IPS DF 4.7 (cell line): ENCODE measurements at regions not wholly inside any gene's neighbourhood (a gene's known extent, or its start where the extent isn't known, plus 50 kb on each side); places are given as distances from the start of the nearest gene placed in this dataset.
"Not testable (repeated sequence)": the region's sequence is repeated elsewhere in the genome, so short reads cannot be mapped to it uniquely, and the experiment has no call there.

Experiments
- DNase-seq: peaks from one replicate; pipeline ENCODE4 v3.0.0-alpha.2; 2013; ENCODE audit warnings: low spot score; ENCODE audit errors: extremely low read depth

- DNase-seq: not testable (repeated sequence)
These were observed 89.8 kb downstream of the DNAAF6 start for GRCh38 chrX:107296184-107296583.

- DNase-seq: peak; percentile 2
These were observed 91.9 kb downstream of the DNAAF6 start for GRCh38 chrX:107298276-107298675.

- no peak for DNase-seq
These were observed 94.8 kb downstream of the DNAAF6 start for GRCh38 chrX:107301253-107301652.

GRCh38 chrX:107304141-107304540 lies 97.7 kb downstream of the DNAAF6 start:
- DNase-seq: no peak

GRCh38 chrX:107323786-107324492 lies 117.5 kb downstream of the DNAAF6 start:
- DNase-seq: no peak

GRCh38 chrX:107324493-107325310 lies 118.3 kb downstream of the DNAAF6 start:
- DNase-seq: peak; percentile 22

- DNase-seq: no peak
These were observed 119.1 kb downstream of the DNAAF6 start for GRCh38 chrX:107325467-107325866.

- DNase-seq: no peak
These were observed 101.4 kb upstream of the FRMPD3 start for GRCh38 chrX:107348051-107348450.

- DNase-seq: no peak
These were observed 100.5 kb upstream of the FRMPD3 start for GRCh38 chrX:107348990-107349389.

GRCh38 chrX:107355533-107355932 lies 93.9 kb upstream of the FRMPD3 start:
- peak; percentile 7 for DNase-seq

GRCh38 chrX:107360788-107361360 lies 88.6 kb upstream of the FRMPD3 start:
- DNase-seq: no peak

- DNase-seq: not testable (repeated sequence)
These were observed 79.3 kb upstream of the FRMPD3 start for GRCh38 chrX:107370185-107370584.

GRCh38 chrX:107374132-107374531 lies 75.3 kb upstream of the FRMPD3 start:
- peak; percentile 22 for DNase-seq

- no peak for DNase-seq
These were observed 74.6 kb upstream of the FRMPD3 start for GRCh38 chrX:107374831-107375230.

GRCh38 chrX:107376186-107376585 lies 73.3 kb upstream of the FRMPD3 start:
- not testable (repeated sequence) for DNase-seq

GRCh38 chrX:107384397-107385105 lies 64.9 kb upstream of the FRMPD3 start:
- no peak for DNase-seq

GRCh38 chrX:107389726-107390125 lies 59.7 kb upstream of the FRMPD3 start:
- no peak for DNase-seq

- not testable (repeated sequence) for DNase-seq
These were observed 55.8 kb upstream of the FRMPD3 start for GRCh38 chrX:107393656-107394055.

- DNase-seq: no peak
These were observed 53.2 kb upstream of the FRMPD3 start for GRCh38 chrX:107396235-107396634.

GRCh38 chrX:107396783-107397182 lies 52.7 kb upstream of the FRMPD3 start:
- no peak for DNase-seq

- DNase-seq: no peak
These were observed 51.3 kb upstream of the FRMPD3 start for GRCh38 chrX:107398115-107398514.
